ENCODE measurements at regions not wholly inside any gene's neighbourhood (a gene's known extent, or its start where the extent isn't known, plus 50 kb on each side); places are given as distances from the start of the nearest gene placed in this dataset.

GRCh38 chr12:30135776-30136175, 352.0 kb upstream of the TMTC1 start:
- TF ChIP-seq CTCF (IDR thresholded peaks at IDR 0.05) (no peak), POLR2A (IDR thresholded peaks at IDR 0.05) (no peak)
